Smooth muscle cell (in vitro differentiated cells): ENCODE measurements at regions not wholly inside any gene's neighbourhood (a gene's known extent, or its start where the extent isn't known, plus 50 kb on each side); places are given as distances from the start of the nearest gene placed in this dataset.
"Not testable (repeated sequence)": the region's sequence is repeated elsewhere in the genome, so short reads cannot be mapped to it uniquely, and the experiment has no call there.

ENCODE experiments used
- DNase-seq: peaks from one replicate; lab custom pipeline; 2025; ENCODE audit not compliant: unreplicated experiment; lab: John Stamatoyannopoulos, UW
- H2AFZ ChIP-seq: fragments of 200-600 bp; sonication (generic); 2 replicates; pipeline ENCODE4 v1.6.0; 2016; ENCODE audit warnings: antibody characterized with exemption, low read depth, mild to moderate bottlenecking
- H3F3A ChIP-seq: fragments of 200-600 bp; sonication (generic); 2 replicates; pipeline ENCODE4 v1.6.0; 2017; ENCODE audit warnings: antibody characterized with exemption, low read depth
- H3K27ac ChIP-seq: fragments of 200-600 bp; sonication (generic); 2 replicates; pipeline ENCODE4 v1.5.1; 2016; ENCODE audit warnings: low read depth, mild to moderate bottlenecking
- H3K27me3 ChIP-seq: fragments of 200-600 bp; sonication (generic); 2 replicates; pipeline ENCODE4 v1.6.1; 2016; ENCODE audit warnings: low read depth, mild to moderate bottlenecking
- H3K36me3 ChIP-seq: fragments of 200-600 bp; sonication (generic); 2 replicates; pipeline ENCODE4 v1.5.1; 2016; ENCODE audit warnings: low read depth
- H3K4me1 ChIP-seq: fragments of 200-600 bp; sonication (generic); 2 replicates; pipeline ENCODE4 v1.5.1; 2016; ENCODE audit warnings: low read depth
- H3K4me2 ChIP-seq: fragments of 200-600 bp; sonication (generic); 2 replicates; pipeline ENCODE4 v1.6.0; 2016; ENCODE audit warnings: mild to moderate bottlenecking
- H3K4me3 ChIP-seq: fragments of 200-600 bp; sonication (generic); 2 replicates; pipeline ENCODE4 v1.5.1; 2016; ENCODE audit warnings: mild to moderate bottlenecking
- H3K79me2 ChIP-seq: fragments of 200-600 bp; sonication (generic); 2 replicates; pipeline ENCODE4 v1.6.0; 2016; ENCODE audit warnings: low read depth, mild to moderate bottlenecking
- H3K9ac ChIP-seq: fragments of 200-600 bp; sonication (generic); 2 replicates; pipeline ENCODE4 v1.6.0; 2016; ENCODE audit warnings: low read depth
- H3K9me3 ChIP-seq: fragments of 200-600 bp; sonication (generic); replicated peaks from 2 replicates; pipeline ENCODE4 v1.5.1; 2016; ENCODE audit warnings: low read depth
- H4K20me1 ChIP-seq: fragments of 200-600 bp; sonication (generic); 2 replicates; pipeline ENCODE4 v1.6.0; 2016; ENCODE audit warnings: low read depth
- CTCF ChIP-seq: fragments of 200-600 bp; sonication (generic); IDR thresholded peaks from 2 replicates; pipeline ENCODE4 v1.5.1; 2017; ENCODE audit warnings: borderline replicate concordance, mild to moderate bottlenecking, antibody characterized with exemption; ENCODE audit not compliant: insufficient read depth, poor library complexity, severe bottlenecking
- WGBS: methylation state at CpG from one replicate; pipeline ENCODE4 v1.1.7; 2016; ENCODE audit warnings: low lambda C conversion rate; 5-methylcytosine and 5-hydroxymethylcytosine counted together

DNA sequence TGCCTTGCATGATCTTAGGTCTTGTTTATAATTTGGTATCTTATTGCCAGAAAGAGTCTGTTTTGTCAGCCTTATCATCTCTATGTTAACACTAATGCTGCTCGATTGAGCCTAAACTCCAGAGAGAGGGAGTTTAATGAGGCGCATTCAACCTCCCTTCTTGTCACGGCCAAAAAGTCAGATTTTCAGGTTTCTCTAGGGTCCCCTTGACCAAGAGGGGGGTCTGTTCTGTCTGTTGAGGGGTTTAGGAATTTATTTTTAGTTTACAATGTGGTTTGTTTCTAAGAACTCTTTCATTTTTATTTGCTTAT, 285.7 kb upstream of the VWC2 start:
- Histone ChIP-seq H3F3A (no peaks in the 10 kb centered on the region), H2AFZ (no peak overlapping the region), H3K27ac (no peak overlapping the region), H3K4me3 (no peak overlapping the region), H3K36me3 (no peaks in the 10 kb centered on the region), H3K9me3 (no peaks in the 10 kb centered on the region), H3K4me1 (no peaks in the 10 kb centered on the region), H3K4me2 (no peak overlapping the region), H3K27me3 (peaks cover 5% of the 10 kb centered on the region), H3K9ac (no peak overlapping the region), H4K20me1 (no peaks in the 10 kb centered on the region), H3K79me2 (no peaks in the 10 kb centered on the region)
- 73% methylated on average over 3 of the region's 3 CpGs for WGBS
- no peak for DNase-seq
- TF ChIP-seq CTCF, result no peak

DNA sequence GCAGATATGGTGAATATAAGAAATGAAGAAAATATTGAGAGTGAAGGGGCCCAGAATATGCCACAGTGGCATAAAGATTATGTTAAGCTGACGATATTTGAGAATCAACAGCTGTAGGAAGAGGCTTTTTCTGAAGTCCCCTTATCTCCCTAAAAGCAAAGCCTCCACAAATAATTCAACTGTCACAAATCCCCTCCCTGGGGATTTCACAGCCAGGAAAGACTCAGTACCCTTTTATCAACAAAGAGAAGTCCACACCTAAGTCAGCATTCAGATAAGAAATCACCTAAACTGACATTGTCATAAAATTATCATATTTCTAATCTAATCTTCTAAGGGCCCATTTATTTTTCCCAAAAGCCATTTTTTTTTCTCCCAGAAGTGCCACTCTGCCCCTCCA, 284.9 kb upstream of the VWC2 start:
- no peaks in the 10 kb centered on the region for H3K9me3 ChIP-seq
- 32% methylated on average over 1 of the region's 1 CpG for WGBS
- no peak for TF ChIP-seq CTCF

GRCh38 chr7:49497471-49497870, 276.0 kb upstream of the VWC2 start:
- H3K36me3 ChIP-seq, result no peaks in the 10 kb centered on the region

More for the DNA sequence above, 284.9 kb upstream of the VWC2 start:
- Histone ChIP-seq H3K4me1 (no peaks in the 10 kb centered on the region), H3K36me3 (no peaks in the 10 kb centered on the region), H3F3A (no peaks in the 10 kb centered on the region), H2AFZ (no peak overlapping the region), H3K79me2 (no peaks in the 10 kb centered on the region), H3K27ac (no peak overlapping the region), H3K9ac (no peak overlapping the region), H3K4me2 (no peak overlapping the region), H4K20me1 (no peaks in the 10 kb centered on the region), H3K4me3 (no peak overlapping the region), H3K27me3 (peaks cover 5% of the 10 kb centered on the region)
- DNase-seq, result no peak

DNA sequence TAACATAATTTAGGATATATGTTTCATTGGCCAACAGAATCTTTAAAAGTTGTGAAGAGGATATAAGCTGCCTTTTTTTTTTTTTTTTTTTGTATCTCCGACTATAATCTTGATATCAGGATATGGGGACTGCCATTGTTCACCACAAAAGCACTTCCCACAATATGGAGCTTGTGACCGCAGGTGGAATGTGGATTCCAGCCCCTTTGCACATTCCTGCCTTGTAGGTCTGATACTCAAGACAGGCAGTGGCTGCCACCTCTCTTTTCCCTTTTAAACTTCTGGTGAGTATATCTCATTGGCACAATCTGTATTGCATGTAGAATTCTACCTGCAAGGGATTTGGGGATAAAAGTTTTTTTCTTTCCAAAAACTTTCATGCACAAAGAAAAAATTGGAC, 272.7 kb upstream of the VWC2 start:
- H3K9me3 ChIP-seq, result no peaks in the 10 kb centered on the region
- H2AFZ ChIP-seq, result no peak overlapping the region
- no peak overlapping the region for H3K4me2 ChIP-seq
- H4K20me1 ChIP-seq, result no peaks in the 10 kb centered on the region
- 96% methylated on average over 2 of the region's 2 CpGs for WGBS
- no peak overlapping the region for H3K27ac ChIP-seq
- no peak for DNase-seq
- no peaks in the 10 kb centered on the region for H3K79me2 ChIP-seq
- no peak overlapping the region for H3K9ac ChIP-seq
- no peaks in the 10 kb centered on the region for H3K4me1 ChIP-seq
- no peaks in the 10 kb centered on the region for H3F3A ChIP-seq
- no peaks in the 10 kb centered on the region for H3K27me3 ChIP-seq
- TF ChIP-seq CTCF, result no peak
- H3K4me3 ChIP-seq, result no peak overlapping the region
- H3K36me3 ChIP-seq, result no peaks in the 10 kb centered on the region

More at GRCh38 chr7:49497471-49497870, 276.0 kb upstream of the VWC2 start:
- no peak overlapping the region for H3K9ac ChIP-seq
- no peak overlapping the region for H3K4me3 ChIP-seq
- no peaks in the 10 kb centered on the region for H3K9me3 ChIP-seq
- H3K79me2 ChIP-seq, result no peaks in the 10 kb centered on the region
- H2AFZ ChIP-seq, result no peak overlapping the region
- no peaks in the 10 kb centered on the region for H4K20me1 ChIP-seq
- no peak overlapping the region for H3K27ac ChIP-seq
- no peak overlapping the region for H3K4me2 ChIP-seq
- H3F3A ChIP-seq, result no peaks in the 10 kb centered on the region
- H3K27me3 ChIP-seq, result no peaks in the 10 kb centered on the region
- DNase-seq, result no peak
- no peak for TF ChIP-seq CTCF
- H3K4me1 ChIP-seq, result no peaks in the 10 kb centered on the region
- 83% methylated on average over 6 of the region's 6 CpGs for WGBS

- not testable (repeated sequence) for H3K9ac ChIP-seq, H3K4me2 ChIP-seq, H2AFZ ChIP-seq, H3F3A ChIP-seq, H4K20me1 ChIP-seq, H3K27ac ChIP-seq, H3K4me1 ChIP-seq, H3K9me3 ChIP-seq, H3K79me2 ChIP-seq, H3K36me3 ChIP-seq, H3K27me3 ChIP-seq, H3K4me3 ChIP-seq, DNase-seq
- 21% methylated on average over 2 of the region's 2 CpGs for WGBS
These were observed 266.2 kb upstream of the VWC2 start for GRCh38 chr7:49507206-49507605.
